Tibial nerve (tissue), 4 donors: ENCODE measurements at regions not wholly inside any gene's neighbourhood (a gene's known extent, or its start where the extent isn't known, plus 50 kb on each side); places are given as distances from the start of the nearest gene placed in this dataset.
A peak's percentile ranks its signal among the peaks of the same experiment; 100 is the strongest.

Experiments used
- DNase-seq, 2 donors: peaks; one replicate each; pipeline ENCODE4 v3.0.0-alpha.2; 2019; ENCODE audit warnings: low spot score in 2 of 2
- H3K27ac ChIP-seq, 4 donors: fragments of 200-600 bp; sonication (generic) in 3 of 4; one replicate each; pipeline ENCODE4 v1.5.1; 2017 to 2019; ENCODE audit warnings: mild to moderate bottlenecking in 1 of 4
- H3K27me3 ChIP-seq, 2 donors: fragments of 200-600 bp; sonication (generic) in 1 of 2; one replicate each; pipeline versions ENCODE4 v1.5.1 to v1.6.0; 2017 to 2019
- H3K36me3 ChIP-seq, 3 donors: fragments of 200-600 bp; sonication (generic); one replicate each; pipeline ENCODE4 v1.5.1; 2018 to 2019
- H3K4me1 ChIP-seq, 4 donors: fragments of 200-600 bp; sonication (generic) in 3 of 4; one replicate each; pipeline ENCODE4 v1.5.1; 2017 to 2019
- H3K4me3 ChIP-seq, 4 donors: fragments of 200-600 bp; sonication (generic) in 3 of 4; one replicate each; pipeline ENCODE4 v1.5.1; 2017 to 2019; ENCODE audit warnings: mild to moderate bottlenecking in 1 of 4, moderate library complexity in 1 of 4
- H3K9me3 ChIP-seq, 4 donors: fragments of 200-600 bp; sonication (generic) in 3 of 4; one replicate each; pipeline ENCODE4 v1.5.1; 2017 to 2019
- EP300 ChIP-seq, 2 donors: sonication (generic); formaldehyde crosslinking; IDR thresholded peaks; one replicate each; pipeline ENCODE4 v1.6.1; 2017; ENCODE audit warnings: antibody characterized with exemption in 2 of 2, mild to moderate bottlenecking in 1 of 2
- POLR2A ChIP-seq, 2 donors: fragments of 450-650 bp; IDR thresholded peaks; one replicate each; pipeline ENCODE4 v1.6.1; 2017; ENCODE audit warnings: antibody characterized with exemption in 2 of 2, mild to moderate bottlenecking in 2 of 2, moderate library complexity in 2 of 2
- WGBS, 2 donors: methylation state at CpG; one replicate each; pipeline ENCODE4 v1.1.5; 2018; 5-methylcytosine and 5-hydroxymethylcytosine counted together
- TF ChIP-seq, protein P1 (sequence below), 5 experiments: fragments of 200-600 bp in 3 of 5; fragments of 450-650 bp in 2 of 5; sonication (generic) in 3 of 5; IDR thresholded peaks; one replicate each; pipeline ENCODE4 v1.5.1; 2016 to 2019; ENCODE audit warnings: antibody characterized with exemption in 5 of 5, mild to moderate bottlenecking in 3 of 5, moderate library complexity in 2 of 5

DNA sequence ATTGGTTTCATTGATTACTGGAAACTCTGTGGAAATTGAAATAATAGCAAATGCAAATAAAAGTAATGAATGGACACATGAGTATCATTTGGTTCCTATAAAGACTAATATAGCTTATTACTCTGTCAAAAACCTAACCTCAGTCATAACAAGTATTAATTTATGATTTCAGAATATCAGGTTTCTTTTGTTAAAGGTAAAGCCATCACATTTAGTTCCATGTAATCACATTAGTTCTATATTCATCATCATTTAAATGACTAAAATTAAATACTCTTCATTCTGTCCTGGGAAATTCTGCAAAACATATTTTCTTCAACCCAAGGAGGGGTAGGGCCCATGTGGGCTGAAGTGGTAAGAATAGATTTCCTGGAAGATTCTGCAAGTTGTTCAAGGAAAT lies 68.2 kb upstream of the ANO3 start:
- H3K9me3 ChIP-seq = no peaks in the 10 kb centered on the region
- no peaks in the 10 kb centered on the region for H3K36me3 ChIP-seq
- no peak for TF ChIP-seq POLR2A (IDR thresholded peaks at IDR 0.05)
- TF ChIP-seq, protein P1, sequence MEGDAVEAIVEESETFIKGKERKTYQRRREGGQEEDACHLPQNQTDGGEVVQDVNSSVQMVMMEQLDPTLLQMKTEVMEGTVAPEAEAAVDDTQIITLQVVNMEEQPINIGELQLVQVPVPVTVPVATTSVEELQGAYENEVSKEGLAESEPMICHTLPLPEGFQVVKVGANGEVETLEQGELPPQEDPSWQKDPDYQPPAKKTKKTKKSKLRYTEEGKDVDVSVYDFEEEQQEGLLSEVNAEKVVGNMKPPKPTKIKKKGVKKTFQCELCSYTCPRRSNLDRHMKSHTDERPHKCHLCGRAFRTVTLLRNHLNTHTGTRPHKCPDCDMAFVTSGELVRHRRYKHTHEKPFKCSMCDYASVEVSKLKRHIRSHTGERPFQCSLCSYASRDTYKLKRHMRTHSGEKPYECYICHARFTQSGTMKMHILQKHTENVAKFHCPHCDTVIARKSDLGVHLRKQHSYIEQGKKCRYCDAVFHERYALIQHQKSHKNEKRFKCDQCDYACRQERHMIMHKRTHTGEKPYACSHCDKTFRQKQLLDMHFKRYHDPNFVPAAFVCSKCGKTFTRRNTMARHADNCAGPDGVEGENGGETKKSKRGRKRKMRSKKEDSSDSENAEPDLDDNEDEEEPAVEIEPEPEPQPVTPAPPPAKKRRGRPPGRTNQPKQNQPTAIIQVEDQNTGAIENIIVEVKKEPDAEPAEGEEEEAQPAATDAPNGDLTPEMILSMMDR (IDR thresholded peaks at IDR 0.05) = no peak
- no peak for TF ChIP-seq EP300 (IDR thresholded peaks at IDR 0.05)
- H3K27ac ChIP-seq = no peak overlapping the region
- H3K4me1 ChIP-seq = no peaks in the 10 kb centered on the region
- no peak overlapping the region for H3K4me3 ChIP-seq
- H3K27me3 ChIP-seq = no peaks in the 10 kb centered on the region
- DNase-seq = no peak

DNA sequence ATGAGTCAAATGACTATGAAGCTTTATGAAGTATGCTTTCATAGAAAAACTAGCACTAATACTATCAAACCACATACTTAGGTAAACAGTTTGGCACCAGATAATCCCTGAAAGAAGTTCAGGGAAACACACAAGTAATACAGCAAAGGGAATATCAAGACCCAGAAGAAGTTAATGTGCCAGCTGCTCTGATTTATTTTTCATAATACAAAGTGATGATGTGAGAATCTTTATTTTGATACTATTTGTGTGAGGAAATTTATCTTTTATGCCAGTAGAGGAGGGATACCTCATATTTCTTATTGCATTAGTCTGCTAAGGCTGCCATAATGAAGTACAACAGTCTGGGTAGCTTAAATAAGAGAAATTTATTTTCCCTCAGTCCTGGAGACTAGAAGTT lies 67.7 kb upstream of the ANO3 start:
- Histone ChIP-seq H3K36me3 (no peaks in the 10 kb centered on the region), H3K27ac (no peak overlapping the region), H3K4me3 (no peak overlapping the region), H3K27me3 (no peaks in the 10 kb centered on the region), H3K9me3 (no peaks in the 10 kb centered on the region), H3K4me1 (no peaks in the 10 kb centered on the region)
- TF ChIP-seq POLR2A (IDR thresholded peaks at IDR 0.05) (no peak), EP300 (IDR thresholded peaks at IDR 0.05) (no peak)
- TF ChIP-seq, protein P1 (IDR thresholded peaks at IDR 0.05) = no peak
- DNase-seq = no peak

DNA sequence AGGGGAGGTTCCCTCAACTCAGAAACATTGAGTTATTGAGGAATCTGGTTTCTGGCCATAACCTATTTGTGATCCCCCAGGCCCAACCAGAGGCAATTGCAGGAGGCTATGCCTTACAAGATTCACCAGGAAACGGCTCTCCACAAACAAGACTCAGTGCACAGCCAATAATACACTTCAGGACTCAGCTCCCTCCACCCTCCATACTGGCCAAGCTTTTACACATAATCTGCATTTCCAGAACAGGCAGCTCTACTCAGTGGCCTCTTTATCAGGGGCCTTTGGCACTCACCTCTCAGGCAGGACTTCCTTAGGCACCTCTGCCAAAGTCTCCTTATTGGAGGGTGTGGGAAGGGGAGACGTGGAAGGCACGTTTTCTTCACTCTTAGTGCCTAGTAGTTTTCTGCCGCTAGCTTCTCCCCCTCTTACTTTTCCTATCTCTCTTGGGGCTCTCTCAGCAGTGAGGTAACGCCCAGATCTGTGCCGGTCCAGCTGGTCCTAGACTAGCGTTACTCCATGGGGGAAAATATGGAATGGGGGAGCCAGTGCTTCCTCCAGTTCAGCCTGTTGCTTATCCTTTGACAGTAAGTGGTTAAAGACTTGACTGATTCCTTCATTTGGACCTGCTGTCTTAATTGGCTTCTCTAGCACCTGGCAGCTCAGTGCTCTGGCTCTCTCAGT lies 62.8 kb upstream of the ANO3 start:
- no peaks in the 10 kb centered on the region for H3K9me3 ChIP-seq
- no peaks in the 10 kb centered on the region for H3K4me1 ChIP-seq
- WGBS, 2 donors = 84 to 90% methylated on average over 7 of the region's 7 CpGs

DNA sequence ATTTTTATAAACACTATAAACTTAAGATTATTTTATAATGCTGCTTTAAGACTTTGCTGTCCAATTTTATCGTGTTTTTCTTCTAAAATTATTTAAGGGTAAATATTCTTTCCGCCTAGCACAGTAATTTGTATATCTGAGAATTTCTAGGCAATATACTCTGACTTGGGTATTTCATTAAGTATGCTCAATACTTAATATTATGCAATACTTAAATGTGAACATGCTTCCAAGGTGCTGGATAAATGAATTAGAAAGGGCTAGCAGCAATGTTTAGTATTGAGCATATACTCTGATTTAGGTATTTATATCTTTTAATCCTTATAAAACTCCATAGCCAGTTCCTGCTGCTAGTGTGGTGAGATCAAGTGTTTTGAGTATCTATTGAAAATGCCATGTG lies 60.3 kb upstream of the ANO3 start:
- no peak overlapping the region for H3K27ac ChIP-seq
- TF ChIP-seq POLR2A (IDR thresholded peaks at IDR 0.05) = no peak
- TF ChIP-seq, protein P1 (IDR thresholded peaks at IDR 0.05) = no peak
- TF ChIP-seq EP300 (IDR thresholded peaks at IDR 0.05) = no peak
- no peak for DNase-seq
- H3K4me1 ChIP-seq = no peaks in the 10 kb centered on the region
- no peaks in the 10 kb centered on the region for H3K36me3 ChIP-seq
- H3K4me3 ChIP-seq = no peak overlapping the region
- no peaks in the 10 kb centered on the region for H3K27me3 ChIP-seq
- 90 to 92% methylated on average over 2 of the region's 2 CpGs for WGBS, 2 donors
- no peaks in the 10 kb centered on the region for H3K9me3 ChIP-seq

More for the DNA sequence above, 62.8 kb upstream of the ANO3 start:
- Histone ChIP-seq H3K4me3 (no peak overlapping the region), H3K27ac (no peak overlapping the region), H3K27me3 (no peaks in the 10 kb centered on the region), H3K36me3 (no peaks in the 10 kb centered on the region)
- TF ChIP-seq EP300 (IDR thresholded peaks at IDR 0.05) = no peak
- TF ChIP-seq POLR2A (IDR thresholded peaks at IDR 0.05) = no peak
- TF ChIP-seq, protein P1 (IDR thresholded peaks at IDR 0.05) = no peak
- no peak for DNase-seq

DNA sequence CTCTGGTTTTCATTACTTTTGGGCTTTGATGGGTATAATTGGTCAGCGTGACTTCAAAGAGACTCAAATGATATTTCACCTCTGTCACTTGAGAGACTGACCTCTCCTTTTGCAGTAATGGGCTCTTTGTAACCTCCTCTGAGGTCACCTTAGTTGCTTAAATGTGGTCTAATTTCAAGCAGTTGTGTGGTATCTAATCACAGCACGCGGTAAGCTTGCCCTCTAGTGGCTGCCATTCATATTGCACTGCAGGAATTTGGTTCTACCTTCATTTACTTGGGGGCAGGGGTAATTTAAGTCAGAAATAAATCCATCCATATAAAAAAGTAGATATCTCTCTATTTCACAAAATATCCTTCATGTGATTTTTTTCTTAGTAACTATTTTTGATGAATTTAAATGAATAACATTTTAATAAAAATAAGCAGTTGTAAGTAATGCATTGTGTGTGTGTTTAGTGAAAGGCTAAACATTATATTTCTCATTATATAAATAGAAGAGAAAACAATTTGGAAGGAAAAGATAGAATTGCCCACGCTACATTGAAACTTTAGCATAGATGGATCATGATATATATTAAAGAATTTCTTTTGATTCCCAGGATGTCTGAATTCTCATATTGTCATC lies 55.0 kb upstream of the ANO3 start:
- Histone ChIP-seq H3K4me3 (no peak overlapping the region), H3K4me1 (no peaks in the 10 kb centered on the region), H3K36me3 (no peaks in the 10 kb centered on the region), H3K9me3 (no peaks in the 10 kb centered on the region), H3K27me3 (no peaks in the 10 kb centered on the region), H3K27ac (no peak overlapping the region)
- TF ChIP-seq POLR2A (IDR thresholded peaks at IDR 0.05) = no peak
- TF ChIP-seq, protein P1 (IDR thresholded peaks at IDR 0.05) = peak; percentile 70 to 92 (median 89)
- 5 to 9% methylated on average over 4 of the region's 4 CpGs for WGBS, 2 donors
- peak; percentile 21 to 64 for DNase-seq
